ENCODE measurements at regions not wholly inside any gene's neighbourhood (a gene's known extent, or its start where the extent isn't known, plus 50 kb on each side); places are given as distances from the start of the nearest gene placed in this dataset.

DNA sequence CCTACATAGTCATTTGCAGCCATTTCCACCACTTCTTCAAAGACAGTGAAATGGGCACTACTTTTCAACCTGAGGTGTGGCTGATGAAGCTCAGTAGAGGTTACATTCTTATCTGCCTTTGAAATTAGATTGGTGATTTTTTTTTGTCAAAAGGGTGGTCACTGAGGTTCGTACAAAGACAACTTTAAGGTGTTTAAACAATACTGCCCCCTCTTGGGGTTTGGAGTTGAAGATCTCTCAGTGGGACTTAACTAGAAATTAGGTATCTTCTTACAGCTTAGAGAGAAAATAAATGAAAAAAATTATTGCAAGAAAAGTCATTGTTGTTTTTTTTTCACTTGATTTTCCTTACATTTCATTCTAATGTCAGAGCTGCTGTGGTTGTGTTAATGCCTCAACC is 713.2 kb downstream of the CDH11 start:
- 55% methylated on average over 1 of the region's 1 CpG for WGBS
- DNase-seq (no peak), ATAC-seq (no peak)
- Histone ChIP-seq H3K27ac (ENCODE audit: low read length) (no peak overlapping the region), H3K4me1 (ENCODE audit: control insufficient read depth, insufficient read depth, low read length) (peaks cover 2% of the 10 kb centered on the region), H3K27me3 (ENCODE audit: control insufficient read depth, insufficient read depth) (no peaks in the 10 kb centered on the region), H3K4me3 (ENCODE audit: low read length) (no peak overlapping the region), H3K9me3 (ENCODE audit: control insufficient read depth, low read length) (no peaks in the 10 kb centered on the region)
- intact Hi-C loops (cut with DNase I) = no loop called here

- H3K4me1 ChIP-seq (ENCODE audit: control insufficient read depth, insufficient read depth, low read length) = no peaks in the 10 kb centered on the region
- H3K27me3 ChIP-seq (ENCODE audit: control insufficient read depth, insufficient read depth) = no peaks in the 10 kb centered on the region
- ATAC-seq (no peak), DNase-seq (no peak)
- no peaks in the 10 kb centered on the region for H3K9me3 ChIP-seq (ENCODE audit: control insufficient read depth, low read length)
- WGBS = 29% methylated on average over 4 of the region's 4 CpGs
- H3K27ac ChIP-seq (ENCODE audit: low read length) = no peak overlapping the region
- intact Hi-C loops (cut with DNase I) = no loop called here
- H3K4me3 ChIP-seq (ENCODE audit: low read length) = no peak overlapping the region
Observed at GRCh38 chr16:64406770-64407181, 715.1 kb downstream of the CDH11 start.

- no peak overlapping the region for H3K4me3 ChIP-seq (ENCODE audit: low read length)
- DNase-seq (no peak), ATAC-seq (no peak)
- H3K4me1 ChIP-seq (ENCODE audit: control insufficient read depth, insufficient read depth, low read length) = no peaks in the 10 kb centered on the region
- intact Hi-C loops (cut with DNase I) = no loop called here
- no peaks in the 10 kb centered on the region for H3K9me3 ChIP-seq (ENCODE audit: control insufficient read depth, low read length)
- 85% methylated on average over 1 of the region's 1 CpG for WGBS
- no peak overlapping the region for H3K27ac ChIP-seq (ENCODE audit: low read length)
- no peaks in the 10 kb centered on the region for H3K27me3 ChIP-seq (ENCODE audit: control insufficient read depth, insufficient read depth)
Observed at GRCh38 chr16:64403352-64403751, 718.5 kb downstream of the CDH11 start.

DNA sequence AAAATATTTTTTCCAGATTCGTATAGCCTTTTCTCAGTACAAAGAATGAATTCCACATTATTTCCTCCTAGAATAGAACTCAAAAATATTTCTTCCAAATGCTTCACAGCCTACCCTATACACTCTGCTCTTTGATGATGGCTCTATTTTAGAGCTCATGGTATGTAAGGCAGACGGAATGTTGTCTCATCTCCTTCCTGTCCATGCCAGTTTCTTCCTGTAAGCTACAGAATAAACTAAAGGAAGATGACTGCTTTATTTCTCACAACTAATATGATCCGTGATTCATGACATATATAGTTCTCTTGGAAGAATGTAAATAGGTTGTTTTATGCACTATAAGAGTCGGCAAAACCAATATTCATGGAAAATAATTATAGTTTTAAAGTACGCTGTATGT is 723.1 kb downstream of the CDH11 start:
- WGBS = 75% methylated on average over 5 of the region's 5 CpGs
- ATAC-seq (no peak), DNase-seq (no peak)
- Histone ChIP-seq H3K9me3 (ENCODE audit: control insufficient read depth, low read length) (no peaks in the 10 kb centered on the region), H3K4me3 (ENCODE audit: low read length) (no peak overlapping the region), H3K4me1 (ENCODE audit: control insufficient read depth, insufficient read depth, low read length) (no peaks in the 10 kb centered on the region), H3K27me3 (ENCODE audit: control insufficient read depth, insufficient read depth) (no peaks in the 10 kb centered on the region), H3K27ac (ENCODE audit: low read length) (no peak overlapping the region)
- intact Hi-C loops (cut with DNase I) = no loop called here

DNA sequence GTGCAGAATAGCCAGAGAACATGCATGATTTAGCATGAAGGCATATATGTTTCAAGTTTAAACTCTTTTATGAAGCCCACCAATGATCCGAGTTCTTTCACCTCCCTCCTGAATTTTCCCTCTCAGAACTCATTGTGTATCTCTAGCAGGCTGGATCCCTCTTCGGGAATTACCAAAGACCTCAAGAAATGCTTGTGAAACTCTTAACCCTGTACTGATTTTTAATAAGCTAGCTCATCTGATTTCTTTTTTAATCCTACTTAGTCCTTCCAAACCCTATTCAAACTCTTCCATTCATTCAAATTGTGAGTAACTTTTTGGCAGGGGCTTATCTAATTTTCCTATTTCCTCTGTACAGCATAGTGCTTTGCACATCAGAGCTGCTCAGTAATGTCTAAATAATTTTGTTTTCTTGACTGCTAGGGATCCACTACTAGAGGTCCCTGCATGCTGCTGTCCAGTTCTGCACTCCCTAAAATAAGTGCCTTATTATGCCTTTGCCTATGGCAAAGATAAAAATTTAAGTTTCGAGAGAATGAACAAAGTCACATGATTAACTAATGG is 723.8 kb downstream of the CDH11 start:
- H3K4me1 ChIP-seq (ENCODE audit: control insufficient read depth, insufficient read depth, low read length) = no peaks in the 10 kb centered on the region
- peak; percentile 82 to 91 for ATAC-seq

GRCh38 chr16:64397042-64397441 is 724.8 kb downstream of the CDH11 start:
- DNase-seq = no peak
- ATAC-seq = no peak

More for the DNA sequence above, 723.8 kb downstream of the CDH11 start:
- Histone ChIP-seq H3K27me3 (ENCODE audit: control insufficient read depth, insufficient read depth) (no peaks in the 10 kb centered on the region), H3K4me3 (ENCODE audit: low read length) (no peak overlapping the region), H3K27ac (ENCODE audit: low read length) (no peak overlapping the region), H3K9me3 (ENCODE audit: control insufficient read depth, low read length) (no peaks in the 10 kb centered on the region)
- intact Hi-C loops (cut with DNase I) = no loop called here
- 44% methylated on average over 3 of the region's 3 CpGs for WGBS
- no peak for DNase-seq

DNA sequence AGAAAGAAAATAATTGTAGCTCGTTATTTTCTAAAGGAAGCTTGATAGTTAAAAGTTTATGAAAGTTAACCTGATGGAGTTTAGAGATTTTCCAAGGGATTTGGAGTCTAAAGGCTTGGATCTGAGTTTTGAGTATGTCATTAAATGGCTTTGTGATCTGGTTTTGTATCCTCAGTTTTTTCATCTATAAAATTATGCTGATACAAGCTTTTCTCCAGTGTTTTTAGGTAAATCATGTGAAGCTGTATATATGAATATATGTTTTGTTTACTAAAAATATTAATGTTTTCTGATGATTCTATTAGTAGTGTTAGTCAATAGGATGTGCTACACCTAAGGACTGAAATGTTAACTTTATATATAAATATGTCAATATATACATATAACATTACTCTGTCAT is 727.8 kb downstream of the CDH11 start:
- ATAC-seq (no peak), DNase-seq (no peak)
- no peaks in the 10 kb centered on the region for H3K4me1 ChIP-seq (ENCODE audit: control insufficient read depth, insufficient read depth, low read length)
- 95% methylated on average over 1 of the region's 1 CpG for WGBS
- H3K9me3 ChIP-seq (ENCODE audit: control insufficient read depth, low read length) = no peaks in the 10 kb centered on the region
- H3K27ac ChIP-seq (ENCODE audit: low read length) = no peak overlapping the region
- no peak overlapping the region for H3K4me3 ChIP-seq (ENCODE audit: low read length)
- intact Hi-C loops (cut with DNase I) = no loop called here
- H3K27me3 ChIP-seq (ENCODE audit: control insufficient read depth, insufficient read depth) = no peaks in the 10 kb centered on the region

More at GRCh38 chr16:64397042-64397441, 724.8 kb downstream of the CDH11 start:
- no peaks in the 10 kb centered on the region for H3K9me3 ChIP-seq (ENCODE audit: control insufficient read depth, low read length)
- no peak overlapping the region for H3K27ac ChIP-seq (ENCODE audit: low read length)
- 88% methylated on average over 3 of the region's 3 CpGs for WGBS
- H3K27me3 ChIP-seq (ENCODE audit: control insufficient read depth, insufficient read depth) = no peaks in the 10 kb centered on the region
- H3K4me1 ChIP-seq (ENCODE audit: control insufficient read depth, insufficient read depth, low read length) = no peaks in the 10 kb centered on the region
- intact Hi-C loops (cut with DNase I) = no loop called here
- no peak overlapping the region for H3K4me3 ChIP-seq (ENCODE audit: low read length)

DNA sequence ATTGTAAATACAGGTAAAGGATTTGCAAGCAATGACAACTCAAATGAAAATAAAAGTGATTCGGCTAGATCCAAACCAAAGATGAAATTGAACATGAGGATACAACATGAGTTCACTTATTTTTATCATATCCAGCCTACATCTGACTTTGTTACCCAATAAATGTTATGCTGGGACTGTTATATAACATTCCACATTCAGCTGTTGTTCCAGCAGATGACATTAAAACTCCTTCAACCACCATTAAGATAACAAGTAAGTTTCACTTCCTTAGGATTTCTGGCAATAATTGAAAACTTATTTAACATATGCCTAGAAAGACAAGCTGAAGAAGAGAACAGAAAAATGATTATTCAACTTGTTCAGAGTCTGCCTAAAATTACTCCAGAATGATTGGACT is 729.4 kb downstream of the CDH11 start:
- H3K9me3 ChIP-seq (ENCODE audit: control insufficient read depth, low read length) = no peaks in the 10 kb centered on the region
- no peak for ATAC-seq
- H3K27me3 ChIP-seq (ENCODE audit: control insufficient read depth, insufficient read depth) = no peaks in the 10 kb centered on the region
- no peaks in the 10 kb centered on the region for H3K4me1 ChIP-seq (ENCODE audit: control insufficient read depth, insufficient read depth, low read length)
- no peak overlapping the region for H3K4me3 ChIP-seq (ENCODE audit: low read length)
- no peak overlapping the region for H3K27ac ChIP-seq (ENCODE audit: low read length)
- intact Hi-C loops (cut with DNase I) = no loop called here
- no peak for DNase-seq
- WGBS = 83% methylated on average over 1 of the region's 1 CpG

- no peak for ATAC-seq
- Histone ChIP-seq H3K4me3 (ENCODE audit: low read length) (peak overlapping the region; percentile 5), H3K27ac (ENCODE audit: low read length) (peak overlapping the region; percentile 7), H3K27me3 (ENCODE audit: control insufficient read depth, insufficient read depth) (no peaks in the 10 kb centered on the region), H3K9me3 (ENCODE audit: control insufficient read depth, low read length) (no peaks in the 10 kb centered on the region), H3K4me1 (ENCODE audit: control insufficient read depth, insufficient read depth, low read length) (no peaks in the 10 kb centered on the region)
- intact Hi-C loops (cut with DNase I) = no loop called here
- no peak for DNase-seq
- 55% methylated on average over 4 of the region's 4 CpGs for whole genome bisulfite sequencing
Observed at GRCh38 chr16:64391063-64391600, 730.7 kb downstream of the CDH11 start.

DNA sequence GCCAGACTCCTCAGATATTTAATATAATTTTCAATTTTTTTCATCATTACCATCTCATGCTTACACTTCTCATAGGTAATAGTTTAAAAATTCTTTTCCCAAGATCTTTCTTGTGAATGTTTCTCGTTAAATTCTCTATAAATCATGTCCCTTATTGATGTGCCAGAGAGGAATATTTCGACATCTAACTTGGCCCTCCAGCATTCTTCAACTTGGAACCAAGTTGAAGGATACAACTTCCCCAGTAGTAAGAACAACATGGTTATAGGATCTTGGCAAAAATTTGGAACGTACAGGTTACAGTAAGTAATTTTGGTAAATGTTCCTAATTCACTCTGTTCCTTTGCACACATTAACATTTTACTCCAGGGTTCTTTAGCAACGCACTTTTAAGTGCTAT is 731.8 kb downstream of the CDH11 start:
- Histone ChIP-seq H3K4me1 (ENCODE audit: control insufficient read depth, insufficient read depth, low read length) (no peaks in the 10 kb centered on the region), H3K4me3 (ENCODE audit: low read length) (no peak overlapping the region), H3K9me3 (ENCODE audit: control insufficient read depth, low read length) (no peaks in the 10 kb centered on the region), H3K27ac (ENCODE audit: low read length) (no peak overlapping the region), H3K27me3 (ENCODE audit: control insufficient read depth, insufficient read depth) (no peaks in the 10 kb centered on the region)
- intact Hi-C loops (cut with DNase I) = no loop called here
- DNase-seq (no peak), ATAC-seq (no peak)
- 78% methylated on average over 4 of the region's 4 CpGs for WGBS

- 59% methylated on average over 4 of the region's 4 CpGs for WGBS
- ATAC-seq = no peak
- intact Hi-C loops (cut with DNase I) = no loop called here
Observed at GRCh38 chr16:64384636-64385035, 737.2 kb downstream of the CDH11 start.

DNA sequence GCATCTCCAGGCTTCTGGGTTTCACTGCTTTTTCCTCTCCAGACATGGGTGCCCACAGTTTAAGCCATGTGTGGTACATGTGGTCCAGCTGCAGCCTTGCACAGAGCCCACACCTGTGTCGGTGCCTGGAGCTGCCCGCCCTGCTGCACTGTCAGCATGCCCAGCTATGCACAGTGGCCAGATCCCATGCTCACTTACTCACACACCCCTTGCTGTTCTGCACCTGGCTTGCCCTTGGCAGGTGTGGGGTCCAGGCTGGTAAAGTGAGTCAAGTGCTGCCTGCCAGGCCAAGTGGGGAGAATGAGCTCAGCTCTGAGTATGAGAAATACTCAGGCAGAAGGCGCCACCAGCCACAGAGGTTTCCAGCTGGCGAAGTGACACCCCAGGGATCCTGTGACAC is 739.9 kb downstream of the CDH11 start:
- ATAC-seq (no peak), DNase-seq (no peak)
- Histone ChIP-seq H3K27ac (ENCODE audit: low read length) (no peak overlapping the region), H3K27me3 (ENCODE audit: control insufficient read depth, insufficient read depth) (no peaks in the 10 kb centered on the region), H3K4me1 (ENCODE audit: control insufficient read depth, insufficient read depth, low read length) (no peaks in the 10 kb centered on the region), H3K9me3 (ENCODE audit: control insufficient read depth, low read length) (no peaks in the 10 kb centered on the region), H3K4me3 (ENCODE audit: low read length) (no peak overlapping the region)
- 88% methylated on average over 4 of the region's 4 CpGs for WGBS
- intact Hi-C loops (cut with DNase I) = no loop called here

More at GRCh38 chr16:64384636-64385035, 737.2 kb downstream of the CDH11 start:
- Histone ChIP-seq H3K27ac (ENCODE audit: low read length) (no peak overlapping the region), H3K4me3 (ENCODE audit: low read length) (no peak overlapping the region), H3K9me3 (ENCODE audit: control insufficient read depth, low read length) (no peaks in the 10 kb centered on the region), H3K27me3 (ENCODE audit: control insufficient read depth, insufficient read depth) (no peaks in the 10 kb centered on the region), H3K4me1 (ENCODE audit: control insufficient read depth, insufficient read depth, low read length) (no peaks in the 10 kb centered on the region)
- DNase-seq = no peak

Measured in right cardiac atrium (tissue), 5 donors.